Endodermal cell (in vitro differentiated cells): ENCODE measurements at regions not wholly inside any gene's neighbourhood (a gene's known extent, or its start where the extent isn't known, plus 50 kb on each side); places are given as distances from the start of the nearest gene placed in this dataset.
A peak's percentile ranks its signal among the peaks of the same experiment; 100 is the strongest.

Source experiments
- DNase-seq: peaks from one replicate; pipeline ENCODE4 v3.0.0-alpha.2; 2017
- H3K27ac ChIP-seq: 2 replicates; pipeline ENCODE4 v1.5.1; 2013; ENCODE audit warnings: mild to moderate bottlenecking, low read depth, low read length, moderate library complexity
- H3K27me3 ChIP-seq: 2 replicates; pipeline ENCODE4 v1.6.1; 2013; ENCODE audit warnings: mild to moderate bottlenecking, low read length, moderate library complexity; ENCODE audit not compliant: insufficient read depth, control insufficient read depth, poor library complexity, severe bottlenecking
- H3K36me3 ChIP-seq: 2 replicates; pipeline ENCODE4 v1.7.0; 2013; ENCODE audit warnings: mild to moderate bottlenecking, low read length, moderate library complexity; ENCODE audit not compliant: control insufficient read depth, insufficient read depth
- H3K4me1 ChIP-seq: one replicate; pipeline ENCODE4 v1.7.0; 2013; ENCODE audit warnings: low read length; ENCODE audit not compliant: control insufficient read depth, insufficient read depth
- H3K4me3 ChIP-seq: 2 replicates; pipeline ENCODE4 v1.5.1; 2013; ENCODE audit warnings: mild to moderate bottlenecking, low read length, moderate library complexity
- H3K9ac ChIP-seq: 2 replicates; pipeline ENCODE4 v1.6.1; 2013; ENCODE audit warnings: mild to moderate bottlenecking, low read length, moderate library complexity; ENCODE audit not compliant: poor library complexity, severe bottlenecking; ENCODE audit errors: extremely low read depth
- H3K9me3 ChIP-seq: 2 replicates; pipeline ENCODE4 v1.6.1; 2013; ENCODE audit warnings: mild to moderate bottlenecking, low read length, moderate library complexity; ENCODE audit not compliant: control insufficient read depth
- H3K27ac Mint-ChIP-seq: 2 replicates; pipeline ENCODE4 v1.8.0; 2020; ENCODE audit warnings: mixed read lengths
- H3K27me3 Mint-ChIP-seq: 2 replicates; pipeline ENCODE4 v1.8.0; 2021; ENCODE audit warnings: mild to moderate bottlenecking, mixed read lengths; ENCODE audit not compliant: insufficient read depth
- H3K36me3 Mint-ChIP-seq: 2 replicates; pipeline ENCODE4 v1.8.0; 2020; ENCODE audit warnings: low read depth, mixed read lengths
- H3K4me1 Mint-ChIP-seq: 2 replicates; pipeline ENCODE4 v1.8.0; 2020; ENCODE audit warnings: mixed read lengths
- H3K4me3 Mint-ChIP-seq: 2 replicates; pipeline ENCODE4 v1.8.0; 2020; ENCODE audit warnings: mild to moderate bottlenecking, moderate library complexity, mixed read lengths
- H3K9me3 Mint-ChIP-seq: 2 replicates; pipeline ENCODE4 v1.8.0; 2020; ENCODE audit warnings: mild to moderate bottlenecking, mixed read lengths
- CTCF ChIP-seq: fragments of 200-600 bp; sonication (generic); conservative IDR thresholded peaks from 2 replicates; pipeline ENCODE4 v1.5.0; 2021; ENCODE audit warnings: antibody characterized with exemption, mild to moderate bottlenecking
- WGBS, 2 experiments: methylation state at CpG; one replicate each; pipeline versions ENCODE4 v1.1.5 to v1.1.7; 2013; ENCODE audit warnings: missing lambda C conversion rate in 2 of 2, mixed read lengths in 1 of 2; ENCODE audit not compliant: insufficient coverage in 1 of 2, insufficient read length in 1 of 2; 5-methylcytosine and 5-hydroxymethylcytosine counted together

GRCh38 chr12:111195316-111195715 is 173.6 kb downstream of the PHETA1 start:
- H3K27me3 Mint-ChIP-seq, result no peaks in the 10 kb centered on the region
- no peak for TF ChIP-seq CTCF
- H3K4me3 Mint-ChIP-seq, result no peak overlapping the region
- H3K4me1 Mint-ChIP-seq, result no peaks in the 10 kb centered on the region
- H3K9ac ChIP-seq, result no peak overlapping the region
- H3K27me3 ChIP-seq, result no peaks in the 10 kb centered on the region
- no peaks in the 10 kb centered on the region for H3K4me1 ChIP-seq
- H3K9me3 ChIP-seq, result no peaks in the 10 kb centered on the region
- no peak overlapping the region for H3K4me3 ChIP-seq
- H3K36me3 Mint-ChIP-seq, result no peaks in the 10 kb centered on the region
- H3K36me3 ChIP-seq, result peaks cover 3% of the 10 kb centered on the region
- no peak overlapping the region for H3K27ac Mint-ChIP-seq
- no peak overlapping the region for H3K27ac ChIP-seq
- 89 to 93% methylated on average over 7 to 8 of the region's 8 CpGs for WGBS, 2 experiments
- no peaks in the 10 kb centered on the region for H3K9me3 Mint-ChIP-seq
- DNase-seq, result no peak

DNA sequence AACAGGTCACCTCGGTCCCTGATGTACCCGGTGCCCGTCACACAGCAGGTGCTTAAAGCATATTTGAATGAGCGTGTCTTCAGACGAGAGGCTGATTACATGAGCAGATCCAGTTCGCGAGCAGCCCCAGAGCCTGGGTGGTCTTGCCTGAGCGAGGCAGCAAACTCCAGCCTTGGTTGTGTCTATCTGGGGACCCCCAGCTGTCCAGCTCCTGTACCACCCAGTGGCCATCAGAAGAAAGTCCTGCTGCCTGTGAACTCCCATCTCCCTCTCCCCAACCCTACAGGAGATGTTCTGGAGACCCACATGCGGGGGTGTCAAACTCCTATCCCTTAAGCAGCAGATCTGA is 174.2 kb downstream of the PHETA1 start:
- 86 to 94% methylated on average over 9 of the region's 9 CpGs for WGBS, 2 experiments
- H3K4me3 ChIP-seq, result no peak overlapping the region
- Mint-ChIP-seq H3K27me3 (no peaks in the 10 kb centered on the region), H3K36me3 (peaks cover under 1% of the 10 kb centered on the region), H3K9me3 (no peaks in the 10 kb centered on the region), H3K4me1 (no peaks in the 10 kb centered on the region), H3K4me3 (no peak overlapping the region), H3K27ac (no peak overlapping the region)
- H3K9ac ChIP-seq, result no peak overlapping the region
- no peaks in the 10 kb centered on the region for H3K27me3 ChIP-seq
- no peak for DNase-seq
- H3K36me3 ChIP-seq, result peaks cover 3% of the 10 kb centered on the region
- peak; percentile 22 for TF ChIP-seq CTCF
- H3K27ac ChIP-seq, result no peak overlapping the region
- H3K4me1 ChIP-seq, result no peaks in the 10 kb centered on the region
- H3K9me3 ChIP-seq, result no peaks in the 10 kb centered on the region

DNA sequence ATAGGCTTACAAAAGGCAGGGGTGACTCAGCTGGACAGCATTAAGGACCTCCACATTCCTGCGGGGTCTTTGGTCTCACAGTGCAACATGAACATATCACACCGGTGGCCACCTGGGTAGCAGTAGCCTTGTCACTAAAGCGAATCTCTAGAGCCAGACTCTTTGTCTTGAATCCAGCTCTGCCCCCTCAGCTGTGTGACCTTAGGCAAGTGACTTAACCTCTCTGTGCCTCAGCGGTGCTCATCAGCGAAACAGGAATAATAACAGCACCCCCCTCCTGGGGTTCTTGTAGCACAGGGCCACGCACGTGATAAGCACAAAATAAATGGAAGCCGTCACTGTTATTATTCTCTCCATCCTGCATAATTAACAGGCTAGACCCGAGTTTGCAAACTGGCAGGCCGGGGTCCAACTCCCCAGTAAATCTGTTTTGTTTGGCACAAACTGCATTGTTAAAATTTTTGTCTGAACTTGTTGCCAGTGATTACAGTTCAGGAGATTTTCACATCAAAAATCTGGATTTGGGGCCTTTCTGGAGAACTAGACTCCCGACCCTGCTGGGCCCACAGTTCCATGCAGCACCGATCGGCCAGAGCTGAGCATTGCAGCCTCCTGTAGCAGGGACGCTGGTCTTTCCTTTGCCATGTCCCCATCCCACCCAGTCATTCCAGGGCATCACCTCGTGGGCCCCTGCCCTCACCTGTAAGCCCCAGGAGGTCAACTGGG is 174.8 kb downstream of the PHETA1 start:
- H3K4me1 Mint-ChIP-seq, result no peaks in the 10 kb centered on the region
- no peak overlapping the region for H3K9ac ChIP-seq
- WGBS, 2 experiments, result 84 to 91% methylated on average over 12 to 15 of the region's 15 CpGs
- H3K9me3 ChIP-seq, result no peaks in the 10 kb centered on the region
- H3K4me1 ChIP-seq, result no peaks in the 10 kb centered on the region
- H3K4me3 ChIP-seq, result no peak overlapping the region
- no peak overlapping the region for H3K27ac ChIP-seq
- no peaks in the 10 kb centered on the region for H3K27me3 ChIP-seq
- no peaks in the 10 kb centered on the region for H3K27me3 Mint-ChIP-seq
- H3K36me3 ChIP-seq, result peaks cover 3% of the 10 kb centered on the region
- DNase-seq, result no peak
- H3K36me3 Mint-ChIP-seq, result peaks cover 3% of the 10 kb centered on the region
- no peak overlapping the region for H3K27ac Mint-ChIP-seq
- no peak for TF ChIP-seq CTCF
- H3K9me3 Mint-ChIP-seq, result no peaks in the 10 kb centered on the region
- no peak overlapping the region for H3K4me3 Mint-ChIP-seq
